Ascending aorta (tissue), 2 donors: ENCODE measurements at regions not wholly inside any gene's neighbourhood (a gene's known extent, or its start where the extent isn't known, plus 50 kb on each side); places are given as distances from the start of the nearest gene placed in this dataset.

Source experiments
- DNase-seq, 2 donors: peaks; one replicate each; pipeline ENCODE4 v3.0.0-alpha.2; 2019; ENCODE audit warnings: low spot score in 2 of 2
- H3K27ac ChIP-seq, 2 donors: fragments of 200-600 bp; sonication (generic); one replicate each; pipeline ENCODE4 v1.5.1; 2016 to 2017; ENCODE audit warnings: mild to moderate bottlenecking in 1 of 2
- H3K27me3 ChIP-seq: fragments of 200-600 bp; sonication (generic); one replicate; pipeline ENCODE4 v1.5.1; 2017
- H3K36me3 ChIP-seq, 2 donors: fragments of 200-600 bp; sonication (generic); one replicate each; pipeline ENCODE4 v1.5.1; 2016
- H3K4me1 ChIP-seq, 2 donors: fragments of 200-600 bp; sonication (generic); one replicate each; pipeline ENCODE4 v1.5.1; 2016 to 2017; ENCODE audit warnings: mild to moderate bottlenecking in 1 of 2
- H3K4me3 ChIP-seq, 2 donors: fragments of 200-600 bp; sonication (generic); one replicate each; pipeline ENCODE4 v1.5.1; 2016 to 2017; ENCODE audit warnings: mild to moderate bottlenecking in 1 of 2
- H3K9me3 ChIP-seq, 2 donors: fragments of 200-600 bp; sonication (generic); one replicate each; pipeline ENCODE4 v1.5.1; 2016
- CTCF ChIP-seq, 3 experiments: fragments of 200-600 bp in 2 of 3; fragments of 450-650 bp in 1 of 3; sonication (generic) in 2 of 3; IDR thresholded peaks; one replicate each; pipeline ENCODE4 v1.5.1; 2016 to 2019; ENCODE audit warnings: antibody characterized with exemption in 3 of 3, mild to moderate bottlenecking in 1 of 3, moderate library complexity in 1 of 3
- intact Hi-C: fragments of 100-400 bp; cut with DNase I; formaldehyde crosslinking; loops from one replicate; pipeline ENCODE4 v1.15.1; 2023

DNA sequence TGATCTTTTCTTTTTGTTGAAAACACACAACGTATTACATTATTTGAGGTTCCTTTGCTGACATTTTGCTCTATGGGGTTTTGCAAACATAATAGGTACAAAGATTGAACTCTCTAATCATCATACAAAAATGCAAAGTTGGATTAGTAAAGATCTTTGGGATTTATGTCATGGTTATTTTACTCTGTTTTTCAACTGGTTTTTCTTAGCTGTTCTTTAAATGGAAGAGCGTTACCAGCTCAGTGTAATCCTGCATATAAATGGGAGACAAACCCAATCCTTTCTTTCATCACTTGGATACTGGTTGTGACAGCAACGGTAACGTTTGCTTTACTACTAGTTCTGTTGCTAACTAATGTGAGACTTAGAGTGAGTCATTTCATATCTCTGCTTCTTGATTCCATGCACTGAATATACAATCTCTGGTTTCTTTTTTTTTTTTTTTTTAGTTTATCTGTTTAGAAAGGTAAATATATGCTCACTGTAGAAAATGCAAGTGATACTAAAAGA lies 104.9 kb upstream of the NOVA1 start:
- no peaks in the 10 kb centered on the region for H3K4me1 ChIP-seq
- DNase-seq, result no peak

DNA sequence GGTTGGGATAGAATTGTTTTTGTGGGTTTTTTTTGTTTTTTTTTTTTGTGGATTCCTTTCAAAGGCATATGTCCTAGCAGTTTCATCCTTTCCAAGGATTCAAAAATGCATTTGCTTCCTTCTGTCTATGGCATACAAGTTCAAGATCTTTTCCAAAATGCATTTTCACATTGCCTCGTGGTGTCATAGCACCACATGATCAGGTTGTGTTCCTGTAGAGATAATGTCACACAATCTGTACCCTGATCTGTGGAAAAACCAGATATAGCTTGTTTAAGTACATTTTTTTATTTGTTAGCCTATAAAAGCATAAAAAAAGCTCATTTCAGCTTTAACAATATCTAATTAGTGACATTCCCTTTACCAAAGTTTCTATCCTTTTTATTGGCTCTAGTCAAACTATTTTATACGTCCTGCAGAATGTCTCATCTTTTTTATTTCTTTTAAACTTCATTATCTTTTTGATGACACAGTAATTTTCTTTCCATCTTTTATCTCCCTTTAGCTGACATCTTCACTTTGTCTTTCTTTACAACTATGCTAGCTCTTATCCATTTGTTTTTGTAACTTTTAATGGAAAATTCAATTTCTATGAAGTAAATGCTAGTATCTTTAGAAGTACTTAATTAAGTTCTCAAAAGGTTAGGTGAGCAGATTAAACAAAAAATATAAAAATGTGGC lies 106.0 kb upstream of the NOVA1 start:
- Histone ChIP-seq H3K27me3 (no peaks in the 10 kb centered on the region), H3K27ac (no peak overlapping the region), H3K36me3 (no peaks in the 10 kb centered on the region), H3K4me3 (no peak overlapping the region), H3K4me1 (no peaks in the 10 kb centered on the region), H3K9me3 (no peaks in the 10 kb centered on the region)
- DNase-seq, result no peak
- intact Hi-C loops, result no loop called here
- no peak for TF ChIP-seq CTCF (IDR thresholded peaks at IDR 0.05)

More for the DNA sequence above, 104.9 kb upstream of the NOVA1 start:
- no peak for TF ChIP-seq CTCF (IDR thresholded peaks at IDR 0.05)
- H3K36me3 ChIP-seq, result no peaks in the 10 kb centered on the region
- no peaks in the 10 kb centered on the region for H3K9me3 ChIP-seq
- intact Hi-C loops, result no loop called here
- no peak overlapping the region for H3K27ac ChIP-seq
- no peaks in the 10 kb centered on the region for H3K27me3 ChIP-seq
- no peak overlapping the region for H3K4me3 ChIP-seq

DNA sequence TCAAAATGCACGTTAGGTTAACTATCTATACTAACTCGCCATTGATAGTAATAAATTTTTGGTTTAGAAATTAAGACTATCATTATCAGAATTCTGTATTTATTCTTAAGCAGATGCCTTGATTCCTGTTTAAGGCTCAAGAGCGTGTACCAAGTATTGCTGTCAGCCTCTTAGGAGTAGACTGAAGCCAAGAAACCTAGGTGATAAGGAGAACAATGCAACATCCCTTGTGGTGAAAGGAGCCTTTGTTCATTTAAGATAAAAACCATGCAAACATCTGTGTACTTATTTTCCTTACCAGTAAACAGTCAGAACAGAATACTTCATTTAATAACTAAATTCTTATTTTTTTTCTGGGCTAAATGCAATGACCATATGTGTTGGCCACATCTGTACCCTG lies 109.4 kb upstream of the NOVA1 start:
- no peak for TF ChIP-seq CTCF (IDR thresholded peaks at IDR 0.05)
- intact Hi-C loops, result no loop called here
- Histone ChIP-seq H3K4me3 (no peak overlapping the region), H3K27ac (no peak overlapping the region), H3K27me3 (no peaks in the 10 kb centered on the region), H3K9me3 (no peaks in the 10 kb centered on the region), H3K36me3 (no peaks in the 10 kb centered on the region), H3K4me1 (no peaks in the 10 kb centered on the region)
- DNase-seq, result no peak

DNA sequence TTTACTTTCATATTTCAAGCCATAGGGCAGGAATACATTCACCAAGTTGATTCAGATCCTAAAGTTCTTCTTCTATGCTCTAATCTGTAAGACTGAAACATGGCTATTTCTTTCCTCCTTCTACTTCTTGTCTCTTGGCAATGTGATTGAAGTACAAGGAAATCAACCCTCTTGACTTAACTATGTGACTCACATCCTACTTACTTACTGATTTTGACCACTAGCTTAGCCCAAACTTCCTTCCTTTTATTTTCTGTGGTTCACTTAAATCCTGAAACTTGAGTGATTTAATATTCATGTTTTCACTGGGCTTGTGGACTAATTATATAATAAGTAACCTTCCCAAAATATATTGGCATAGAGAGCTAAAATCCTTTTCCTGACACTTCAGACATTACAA lies 111.2 kb upstream of the NOVA1 start:
- no peak for TF ChIP-seq CTCF (IDR thresholded peaks at IDR 0.05)
- no peak for DNase-seq
- Histone ChIP-seq H3K27me3 (no peaks in the 10 kb centered on the region), H3K27ac (no peak overlapping the region), H3K9me3 (no peaks in the 10 kb centered on the region), H3K4me3 (no peak overlapping the region), H3K4me1 (no peaks in the 10 kb centered on the region), H3K36me3 (no peaks in the 10 kb centered on the region)
- intact Hi-C loops, result no loop called here

DNA sequence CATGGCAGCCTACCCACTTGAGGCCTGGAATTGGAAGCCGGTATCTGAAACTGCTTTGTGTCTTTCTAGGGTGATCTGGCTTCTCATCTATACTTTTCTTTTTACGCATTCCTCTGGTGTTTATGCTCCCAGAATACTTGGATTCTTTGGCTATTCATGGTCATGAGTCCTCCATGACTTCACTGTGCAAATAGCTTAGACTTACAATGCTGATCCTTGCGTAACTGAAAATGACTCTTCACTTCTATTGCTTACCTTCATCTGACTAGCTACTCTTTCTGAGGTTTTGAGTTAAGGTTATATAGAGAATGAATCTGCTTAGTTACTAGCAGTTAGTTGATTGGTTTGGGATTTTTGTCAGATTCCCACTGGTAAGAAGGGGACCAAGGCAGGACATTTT lies 121.7 kb upstream of the NOVA1 start:
- Histone ChIP-seq H3K4me1 (no peaks in the 10 kb centered on the region), H3K27me3 (no peaks in the 10 kb centered on the region), H3K27ac (no peak overlapping the region), H3K36me3 (no peaks in the 10 kb centered on the region), H3K4me3 (no peak overlapping the region), H3K9me3 (no peaks in the 10 kb centered on the region)
- intact Hi-C loops, result no loop called here
- no peak for DNase-seq
- TF ChIP-seq CTCF (IDR thresholded peaks at IDR 0.05), result no peak

DNA sequence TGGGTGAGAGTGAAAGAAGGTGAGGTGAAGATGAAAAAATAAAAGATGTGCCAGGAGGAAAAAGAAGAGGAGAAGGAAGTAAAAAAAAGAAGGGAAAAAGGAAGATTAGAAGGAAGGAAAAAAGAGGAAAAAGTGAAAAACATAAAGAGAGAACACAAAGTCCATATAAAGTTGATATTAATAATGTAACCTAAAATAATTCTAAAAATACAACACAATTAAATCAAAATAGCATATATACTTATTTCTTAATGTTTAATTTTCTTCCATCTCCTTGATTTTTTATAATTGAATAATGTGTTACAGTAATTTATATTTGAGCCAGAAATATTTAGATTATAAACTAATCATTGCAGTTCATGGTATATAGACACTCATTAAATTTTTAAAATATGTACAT lies 124.4 kb upstream of the NOVA1 start:
- no peaks in the 10 kb centered on the region for H3K27me3 ChIP-seq
- H3K4me3 ChIP-seq, result no peak overlapping the region
- TF ChIP-seq CTCF (IDR thresholded peaks at IDR 0.05), result no peak
- intact Hi-C loops, result no loop called here
- no peak overlapping the region for H3K27ac ChIP-seq
- H3K4me1 ChIP-seq, result no peaks in the 10 kb centered on the region
- H3K36me3 ChIP-seq, result no peaks in the 10 kb centered on the region
- H3K9me3 ChIP-seq, result no peaks in the 10 kb centered on the region
- DNase-seq, result no peak
